ENCODE measurements at regions not wholly inside any gene's neighbourhood (a gene's known extent, or its start where the extent isn't known, plus 50 kb on each side); places are given as distances from the start of the nearest gene placed in this dataset.

- TF ChIP-seq REST (IDR thresholded peaks at IDR 0.05; ENCODE audit: insufficient replicate concordance, low read depth) (no peak), GABPA (IDR thresholded peaks at IDR 0.05; ENCODE audit: low read depth) (no peak), CTCF (IDR thresholded peaks at IDR 0.05; ENCODE audit: insufficient read depth, low read length) (no peak), POLR2AphosphoS5 (IDR thresholded peaks at IDR 0.05; ENCODE audit: low read depth) (no peak), SPI1 (IDR thresholded peaks at IDR 0.05; ENCODE audit: borderline replicate concordance, low read depth) (no peak)
- DNase-seq (ENCODE audit: low read depth in 1 of 2, low spot score in 1 of 2): no peak
- Histone ChIP-seq H3K4me3 (replicated peaks; ENCODE audit: insufficient read depth, low read length) (no peak overlapping the region), H3K27me3 (ENCODE audit: insufficient read depth, poor library complexity, severe bottlenecking) (no peaks in the 10 kb centered on the region), H3K27ac (replicated peaks) (peak overlapping the region; percentile 97)
These were observed 119.2 kb downstream of the NAA11 start for GRCh38 chr4:79206660-79207059.

- Histone ChIP-seq H3K27ac (replicated peaks) (no peak overlapping the region), H3K27me3 (ENCODE audit: insufficient read depth, poor library complexity, severe bottlenecking) (no peaks in the 10 kb centered on the region), H3K4me3 (replicated peaks; ENCODE audit: insufficient read depth, low read length) (no peak overlapping the region)
- no peak for DNase-seq (ENCODE audit: low read depth in 1 of 2, low spot score in 1 of 2)
- no peak for TF ChIP-seq GABPA (IDR thresholded peaks at IDR 0.05; ENCODE audit: low read depth)
- TF ChIP-seq POLR2AphosphoS5 (IDR thresholded peaks at IDR 0.05; ENCODE audit: low read depth): no peak
- TF ChIP-seq CTCF (IDR thresholded peaks at IDR 0.05; ENCODE audit: insufficient read depth, low read length): no peak
- TF ChIP-seq SPI1 (IDR thresholded peaks at IDR 0.05; ENCODE audit: borderline replicate concordance, low read depth): no peak
- TF ChIP-seq REST (IDR thresholded peaks at IDR 0.05; ENCODE audit: insufficient replicate concordance, low read depth): no peak
These were observed 120.7 kb downstream of the NAA11 start for GRCh38 chr4:79205121-79205520.

GRCh38 chr4:79201971-79202370, 123.9 kb downstream of the NAA11 start:
- TF ChIP-seq CTCF (IDR thresholded peaks at IDR 0.05; ENCODE audit: insufficient read depth, low read length) (no peak), SPI1 (IDR thresholded peaks at IDR 0.05; ENCODE audit: borderline replicate concordance, low read depth) (no peak), REST (IDR thresholded peaks at IDR 0.05; ENCODE audit: insufficient replicate concordance, low read depth) (no peak), POLR2AphosphoS5 (IDR thresholded peaks at IDR 0.05; ENCODE audit: low read depth) (no peak), GABPA (IDR thresholded peaks at IDR 0.05; ENCODE audit: low read depth) (no peak)
- Histone ChIP-seq H3K27ac (replicated peaks) (no peak overlapping the region), H3K4me3 (replicated peaks; ENCODE audit: insufficient read depth, low read length) (no peak overlapping the region), H3K27me3 (ENCODE audit: insufficient read depth, poor library complexity, severe bottlenecking) (no peaks in the 10 kb centered on the region)
- no peak for DNase-seq (ENCODE audit: low read depth in 1 of 2, low spot score in 1 of 2)

Measured in HL-60 (cell line).